Ascending aorta (tissue), 2 donors: ENCODE measurements at regions not wholly inside any gene's neighbourhood (a gene's known extent, or its start where the extent isn't known, plus 50 kb on each side); places are given as distances from the start of the nearest gene placed in this dataset.

ENCODE experiments used
- DNase-seq, 2 donors: peaks; one replicate each; pipeline ENCODE4 v3.0.0-alpha.2; 2019; ENCODE audit warnings: low spot score in 2 of 2
- H3K27ac ChIP-seq, 2 donors: fragments of 200-600 bp; sonication (generic); one replicate each; pipeline ENCODE4 v1.5.1; 2016 to 2017; ENCODE audit warnings: mild to moderate bottlenecking in 1 of 2
- H3K27me3 ChIP-seq: fragments of 200-600 bp; sonication (generic); one replicate; pipeline ENCODE4 v1.5.1; 2017
- H3K36me3 ChIP-seq, 2 donors: fragments of 200-600 bp; sonication (generic); one replicate each; pipeline ENCODE4 v1.5.1; 2016
- H3K4me1 ChIP-seq, 2 donors: fragments of 200-600 bp; sonication (generic); one replicate each; pipeline ENCODE4 v1.5.1; 2016 to 2017; ENCODE audit warnings: mild to moderate bottlenecking in 1 of 2
- H3K4me3 ChIP-seq, 2 donors: fragments of 200-600 bp; sonication (generic); one replicate each; pipeline ENCODE4 v1.5.1; 2016 to 2017; ENCODE audit warnings: mild to moderate bottlenecking in 1 of 2
- H3K9me3 ChIP-seq, 2 donors: fragments of 200-600 bp; sonication (generic); one replicate each; pipeline ENCODE4 v1.5.1; 2016
- intact Hi-C: fragments of 100-400 bp; cut with DNase I; formaldehyde crosslinking; loops from one replicate; pipeline ENCODE4 v1.15.1; 2023
- TF ChIP-seq, protein P1 (sequence below), 3 experiments: fragments of 200-600 bp in 2 of 3; fragments of 450-650 bp in 1 of 3; sonication (generic) in 2 of 3; IDR thresholded peaks; one replicate each; pipeline ENCODE4 v1.5.1; 2016 to 2019; ENCODE audit warnings: antibody characterized with exemption in 3 of 3, mild to moderate bottlenecking in 1 of 3, moderate library complexity in 1 of 3

DNA sequence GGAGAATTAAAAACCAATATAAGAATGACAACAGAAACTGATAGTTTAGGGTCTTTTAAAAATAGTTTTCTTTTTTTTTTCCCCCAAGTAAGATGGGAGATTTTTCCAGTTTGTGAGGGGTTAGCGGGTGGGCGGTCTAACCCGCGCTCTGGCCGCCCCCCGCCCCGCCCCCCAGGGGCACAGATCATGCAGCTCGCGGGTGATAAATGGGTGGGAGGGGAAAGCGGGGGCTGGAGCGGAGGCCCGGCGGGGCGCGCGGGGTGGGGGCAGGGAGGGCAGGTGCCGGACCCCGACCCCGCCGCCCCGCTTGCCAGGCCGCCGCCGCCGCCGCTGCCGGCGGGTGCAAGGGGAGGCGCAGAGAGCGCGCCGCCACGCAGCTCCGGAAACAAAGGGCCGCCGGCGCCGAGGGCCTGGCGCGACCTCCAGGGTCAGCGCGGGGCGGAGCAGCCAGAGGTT, 60.1 kb upstream of the GSE1 start:
- peak overlapping the region; percentile 72 to 89 for H3K27ac ChIP-seq
- H3K4me3 ChIP-seq, result peak overlapping the region; percentile 76 to 96
- TF ChIP-seq, protein P1, sequence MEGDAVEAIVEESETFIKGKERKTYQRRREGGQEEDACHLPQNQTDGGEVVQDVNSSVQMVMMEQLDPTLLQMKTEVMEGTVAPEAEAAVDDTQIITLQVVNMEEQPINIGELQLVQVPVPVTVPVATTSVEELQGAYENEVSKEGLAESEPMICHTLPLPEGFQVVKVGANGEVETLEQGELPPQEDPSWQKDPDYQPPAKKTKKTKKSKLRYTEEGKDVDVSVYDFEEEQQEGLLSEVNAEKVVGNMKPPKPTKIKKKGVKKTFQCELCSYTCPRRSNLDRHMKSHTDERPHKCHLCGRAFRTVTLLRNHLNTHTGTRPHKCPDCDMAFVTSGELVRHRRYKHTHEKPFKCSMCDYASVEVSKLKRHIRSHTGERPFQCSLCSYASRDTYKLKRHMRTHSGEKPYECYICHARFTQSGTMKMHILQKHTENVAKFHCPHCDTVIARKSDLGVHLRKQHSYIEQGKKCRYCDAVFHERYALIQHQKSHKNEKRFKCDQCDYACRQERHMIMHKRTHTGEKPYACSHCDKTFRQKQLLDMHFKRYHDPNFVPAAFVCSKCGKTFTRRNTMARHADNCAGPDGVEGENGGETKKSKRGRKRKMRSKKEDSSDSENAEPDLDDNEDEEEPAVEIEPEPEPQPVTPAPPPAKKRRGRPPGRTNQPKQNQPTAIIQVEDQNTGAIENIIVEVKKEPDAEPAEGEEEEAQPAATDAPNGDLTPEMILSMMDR (IDR thresholded peaks at IDR 0.05), result no peak
- no peak for DNase-seq
- peaks cover 0 to 14% of the 10 kb centered on the region in 2 donors for H3K4me1 ChIP-seq
- no peaks in the 10 kb centered on the region for H3K9me3 ChIP-seq
- H3K27me3 ChIP-seq, result no peaks in the 10 kb centered on the region
- no peaks in the 10 kb centered on the region for H3K36me3 ChIP-seq
- intact Hi-C loops, result no loop called here

DNA sequence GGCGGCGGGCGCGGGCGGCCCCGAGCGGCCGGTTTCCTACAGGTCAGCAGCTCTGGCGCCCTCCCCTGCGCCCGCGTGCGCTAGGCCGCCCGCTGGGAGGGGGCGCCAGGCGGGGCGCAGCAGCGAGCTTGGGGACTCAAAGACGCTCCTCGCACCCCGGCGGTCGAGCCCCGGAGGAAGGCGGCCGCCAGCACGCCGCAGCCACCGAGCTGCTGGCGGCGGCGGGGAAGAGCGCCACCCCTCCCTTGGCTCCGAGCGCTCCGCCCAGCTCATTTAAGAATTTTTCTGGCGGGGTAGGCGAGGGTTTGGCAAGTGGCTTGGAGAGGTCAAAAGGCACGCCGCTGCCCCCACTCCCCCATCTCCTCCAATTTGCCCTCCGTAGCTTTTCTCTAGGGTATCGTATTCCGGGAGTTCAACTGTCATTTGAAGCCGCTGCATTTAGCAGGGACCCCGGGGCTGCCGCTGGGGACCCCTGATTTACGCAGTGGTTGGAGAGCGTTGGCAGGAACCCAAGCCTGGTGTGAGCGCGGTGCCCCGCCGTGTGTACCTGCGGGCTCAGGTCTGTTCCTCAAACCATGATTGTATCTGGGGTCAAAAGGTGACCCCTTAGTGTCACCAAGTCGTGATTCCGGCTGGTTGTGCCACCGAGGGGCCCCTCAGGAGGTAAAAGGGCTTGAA, 59.5 kb upstream of the GSE1 start:
- TF ChIP-seq, protein P1 (IDR thresholded peaks at IDR 0.05), result peak in 1 of 3 experiments; percentile 18
- intact Hi-C loops, result loop anchor here (2.0 kb wide), 1 partner anchor 231 kb away; no protein-coding TSS in a partner anchor

DNA sequence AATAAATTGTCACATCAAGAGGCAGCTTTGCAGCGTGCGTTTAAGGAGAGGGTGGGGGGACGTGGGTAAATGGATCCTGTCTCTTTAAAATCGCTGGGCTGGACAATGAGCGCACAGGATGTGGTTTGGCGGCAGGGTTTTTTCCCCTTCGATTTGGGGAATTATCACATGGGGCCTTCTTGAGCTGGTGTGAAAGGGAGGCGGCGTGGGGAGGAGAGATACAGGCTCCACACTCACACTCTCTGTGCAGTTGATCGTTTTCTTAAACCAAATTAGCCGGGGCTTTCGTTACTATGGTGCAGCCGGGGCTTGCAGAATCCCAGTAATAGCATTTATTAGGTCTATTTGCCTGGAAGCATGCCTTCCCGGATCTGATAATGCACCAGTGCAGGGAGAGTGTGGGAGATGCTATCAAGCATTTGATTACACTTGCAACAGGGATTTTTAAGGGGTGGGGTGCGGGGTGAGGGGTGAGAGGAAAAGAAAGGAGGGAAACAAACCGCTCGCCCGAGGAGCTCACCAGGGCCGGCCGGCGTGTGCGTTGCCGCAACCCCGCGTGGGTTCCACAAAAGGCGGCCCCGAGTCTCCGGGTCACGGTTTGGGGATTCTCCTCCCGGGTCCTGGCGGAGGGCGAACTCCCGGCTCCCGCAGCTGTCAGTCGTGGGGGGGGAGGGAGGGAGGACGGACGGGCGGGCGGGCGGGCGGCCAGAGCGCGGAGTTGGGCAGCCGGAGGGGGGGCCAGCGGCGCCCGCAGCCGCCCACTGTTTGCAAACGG, 58.8 kb upstream of the GSE1 start:
- Histone ChIP-seq H3K27ac (peak overlapping the region; percentile 72 to 89), H3K36me3 (no peaks in the 10 kb centered on the region), H3K4me1 (peaks cover 0 to 16% of the 10 kb centered on the region in 2 donors), H3K27me3 (no peaks in the 10 kb centered on the region), H3K9me3 (no peaks in the 10 kb centered on the region), H3K4me3 (peak overlapping the region; percentile 76 to 96)
- intact Hi-C loops, result loop anchor here (2.0 kb wide), 1 partner anchor 232 kb away; no protein-coding TSS in a partner anchor
- TF ChIP-seq, protein P1 (IDR thresholded peaks at IDR 0.05), result no peak
- DNase-seq, result peak; percentile 54 to 86

More for the DNA sequence above, 59.5 kb upstream of the GSE1 start:
- no peak for DNase-seq
- H3K4me1 ChIP-seq, result peaks cover 0 to 16% of the 10 kb centered on the region in 2 donors
- peak overlapping the region; percentile 76 to 96 for H3K4me3 ChIP-seq
- H3K27ac ChIP-seq, result peak overlapping the region; percentile 72 to 89
- H3K27me3 ChIP-seq, result no peaks in the 10 kb centered on the region
- H3K9me3 ChIP-seq, result no peaks in the 10 kb centered on the region
- H3K36me3 ChIP-seq, result no peaks in the 10 kb centered on the region

DNA sequence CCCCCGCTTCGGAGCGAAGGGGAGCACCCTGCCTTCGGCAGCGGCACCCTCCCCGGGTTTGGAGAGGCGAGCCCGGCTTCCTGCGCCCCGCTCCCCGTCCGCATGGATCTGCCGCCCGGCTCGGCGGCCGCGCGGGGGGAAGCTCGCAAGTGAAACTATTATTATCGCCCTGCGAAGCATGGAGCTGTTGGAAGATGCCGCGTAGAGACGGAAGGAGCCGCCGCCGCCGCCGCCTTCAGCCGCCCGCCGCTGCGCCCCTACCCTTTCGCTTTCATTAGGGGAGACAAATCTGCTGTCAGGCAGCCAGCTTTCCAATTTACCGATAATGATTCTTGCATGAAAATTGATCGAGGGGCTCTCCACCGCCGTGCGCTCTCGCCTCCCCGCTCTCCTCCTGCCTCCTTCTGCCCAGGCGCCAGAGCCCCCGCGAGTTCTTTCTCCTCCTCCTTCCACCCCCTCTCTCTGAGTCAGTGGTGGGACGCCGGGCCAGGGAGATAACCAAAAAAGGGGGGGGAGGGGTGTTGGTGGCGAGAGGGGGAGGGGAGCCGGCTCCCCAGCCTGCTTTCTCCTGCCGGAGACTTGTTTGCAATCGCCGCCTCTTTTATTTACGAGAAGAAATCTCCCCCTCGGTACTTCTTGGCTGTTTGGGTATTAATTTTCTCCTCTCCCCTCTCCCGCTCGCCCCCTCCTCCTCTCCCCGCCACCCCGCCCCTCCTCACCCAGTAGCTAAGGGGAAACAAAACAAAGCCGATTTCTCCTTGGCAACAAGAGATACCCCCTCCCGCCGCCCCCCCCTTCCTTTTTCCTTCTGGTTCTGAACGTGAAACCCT, 58.0 kb upstream of the GSE1 start:
- Histone ChIP-seq H3K4me1 (peaks cover 0 to 16% of the 10 kb centered on the region in 2 donors), H3K4me3 (peak overlapping the region; percentile 76 to 96), H3K9me3 (no peaks in the 10 kb centered on the region), H3K27me3 (no peaks in the 10 kb centered on the region), H3K36me3 (no peaks in the 10 kb centered on the region), H3K27ac (peak overlapping the region; percentile 72 to 89)
- DNase-seq, result peak in 1 of 2 donors; percentile 85
- TF ChIP-seq, protein P1 (IDR thresholded peaks at IDR 0.05), result peak in 1 of 3 experiments; percentile 13
- intact Hi-C loops, result loop anchor here (1.0 to 5.0 kb wide), 5 partner anchors 18 to 232 kb away; no protein-coding TSS in a partner anchor
